ENCODE measurements at regions not wholly inside any gene's neighbourhood (a gene's known extent, or its start where the extent isn't known, plus 50 kb on each side); places are given as distances from the start of the nearest gene placed in this dataset.
"Not testable (repeated sequence)": the region's sequence is repeated elsewhere in the genome, so short reads cannot be mapped to it uniquely, and the experiment has no call there.

GRCh38 chr2:82796132-82796531 lies 1662.9 kb downstream of the SUCLG1 start:
- in situ Hi-C loops (cut with MboI; ENCODE audit: low pct_unique_long_range_greater_than_20kb in 2 of 9, low sequenced_read_pairs in 9 of 9, unreplicated experiment in 9 of 9) = no loop called here
- no peak overlapping the region for H3K27ac ChIP-seq
- H3K4me1 ChIP-seq (replicated peaks in 1 of 2) = no peaks in the 10 kb centered on the region
- ATAC-seq (replicated peaks in 6 of 8) = no peak
- 7 to 100% (median 80%) methylated on average over 1 of the region's 1 CpG; no CpG with 5 or more reads in 1 of the 10 experiments for WGBS, 10 experiments
- H3K4me3 ChIP-seq = no peak overlapping the region

- peak in 3 of 8 experiments; percentile 84 to 92 (median 90) for ATAC-seq (replicated peaks in 6 of 8)
- 0 to 100% (median 85%) methylated on average over 1 to 3 of the region's 3 CpGs for WGBS, 10 experiments
- Histone ChIP-seq H3K4me3 (no peak overlapping the region), H3K27ac (no peak overlapping the region), H3K4me1 (replicated peaks in 1 of 2) (no peaks in the 10 kb centered on the region)
- in situ Hi-C loops (cut with MboI; ENCODE audit: low pct_unique_long_range_greater_than_20kb in 2 of 9, low sequenced_read_pairs in 9 of 9, unreplicated experiment in 9 of 9) = no loop called here
Observed at GRCh38 chr2:82795446-82795845, 1663.6 kb downstream of the SUCLG1 start.

- Histone ChIP-seq H3K4me3 (no peak overlapping the region), H3K27ac (no peak overlapping the region), H3K4me1 (replicated peaks in 1 of 2) (no peaks in the 10 kb centered on the region)
- peak in 1 of 8 experiments; percentile 37 for ATAC-seq (replicated peaks in 6 of 8)
- in situ Hi-C loops (cut with MboI; ENCODE audit: low pct_unique_long_range_greater_than_20kb in 2 of 9, low sequenced_read_pairs in 9 of 9, unreplicated experiment in 9 of 9) = no loop called here
- WGBS, 10 experiments = 25 to 100% (median 83%) methylated on average over 1 to 3 of the region's 3 CpGs
Observed at GRCh38 chr2:82793711-82794435, 1665.2 kb downstream of the SUCLG1 start.

- Histone ChIP-seq H3K4me1 (replicated peaks in 1 of 2) (no peaks in the 10 kb centered on the region), H3K4me3 (no peak overlapping the region), H3K27ac (no peak overlapping the region)
- ATAC-seq (replicated peaks in 6 of 8) = peak in 3 of 8 experiments; percentile 11 to 36 (median 28)
- in situ Hi-C loops (cut with MboI; ENCODE audit: low pct_unique_long_range_greater_than_20kb in 2 of 9, low sequenced_read_pairs in 9 of 9, unreplicated experiment in 9 of 9) = no loop called here
- WGBS, 10 experiments = 6 to 100% (median 82%) methylated on average over 1 to 5 of the region's 5 CpGs
Observed at GRCh38 chr2:82792316-82792715, 1666.8 kb downstream of the SUCLG1 start.

GRCh38 chr2:82790206-82791021 lies 1668.7 kb downstream of the SUCLG1 start:
- in situ Hi-C loops (cut with MboI; ENCODE audit: low pct_unique_long_range_greater_than_20kb in 2 of 9, low sequenced_read_pairs in 9 of 9, unreplicated experiment in 9 of 9) = no loop called here
- Histone ChIP-seq H3K4me1 (replicated peaks in 1 of 2) (no peaks in the 10 kb centered on the region), H3K4me3 (no peak overlapping the region), H3K27ac (no peak overlapping the region)
- WGBS, 10 experiments = 7 to 96% (median 70%) methylated on average over 2 to 12 of the region's 16 CpGs; no CpG with 5 or more reads in 1 of the 10 experiments
- ATAC-seq (replicated peaks in 6 of 8) = peak in 3 of 8 experiments; percentile 6 to 78 (median 16)

GRCh38 chr2:82789851-82790205 lies 1669.3 kb downstream of the SUCLG1 start:
- in situ Hi-C loops (cut with MboI; ENCODE audit: low pct_unique_long_range_greater_than_20kb in 2 of 9, low sequenced_read_pairs in 9 of 9, unreplicated experiment in 9 of 9) = no loop called here

GRCh38 chr2:82781176-82781915 lies 1677.7 kb downstream of the SUCLG1 start:
- 9 to 100% (median 87%) methylated on average over 1 to 2 of the region's 2 CpGs; no CpG with 5 or more reads in 1 of the 10 experiments for WGBS, 10 experiments
- peak in 1 of 8 experiments; percentile 33 for ATAC-seq (replicated peaks in 6 of 8)
- H3K27ac ChIP-seq = no peak overlapping the region
- no peak overlapping the region for H3K4me3 ChIP-seq
- in situ Hi-C loops (cut with MboI; ENCODE audit: low pct_unique_long_range_greater_than_20kb in 2 of 9, low sequenced_read_pairs in 9 of 9, unreplicated experiment in 9 of 9) = no loop called here
- H3K4me1 ChIP-seq (replicated peaks in 1 of 2) = no peaks in the 10 kb centered on the region

More at GRCh38 chr2:82789851-82790205, 1669.3 kb downstream of the SUCLG1 start:
- WGBS, 10 experiments = 0 to 100% (median 97%) methylated on average over 1 to 2 of the region's 2 CpGs; no CpG with 5 or more reads in 4 of the 10 experiments
- Histone ChIP-seq H3K4me3 (no peak overlapping the region), H3K4me1 (replicated peaks in 1 of 2) (no peaks in the 10 kb centered on the region), H3K27ac (no peak overlapping the region)
- peak in 1 of 8 experiments; percentile 51 for ATAC-seq (replicated peaks in 6 of 8)

- in situ Hi-C loops (cut with MboI; ENCODE audit: low pct_unique_long_range_greater_than_20kb in 2 of 9, low sequenced_read_pairs in 9 of 9, unreplicated experiment in 9 of 9) = no loop called here
- H3K4me3 ChIP-seq = no peak overlapping the region
- H3K4me1 ChIP-seq (replicated peaks in 1 of 2) = no peaks in the 10 kb centered on the region
- 21 to 97% (median 86%) methylated on average over 2 to 7 of the region's 7 CpGs for WGBS, 10 experiments
- H3K27ac ChIP-seq = no peak overlapping the region
- ATAC-seq (replicated peaks in 6 of 8) = no peak
Observed at GRCh38 chr2:82780050-82780449, 1679.0 kb downstream of the SUCLG1 start.

GRCh38 chr2:82752396-82752795 lies 1706.7 kb downstream of the SUCLG1 start:
- in situ Hi-C loops (cut with MboI; ENCODE audit: low pct_unique_long_range_greater_than_20kb in 2 of 9, low sequenced_read_pairs in 9 of 9, unreplicated experiment in 9 of 9) = no loop called here
- H3K27ac ChIP-seq = no peak overlapping the region
- ATAC-seq (replicated peaks in 6 of 8) = no peak
- 0 to 78% (median 30%) methylated on average over 1 to 2 of the region's 2 CpGs; no CpG with 5 or more reads in 1 of the 10 experiments for WGBS, 10 experiments
- no peaks in the 10 kb centered on the region for H3K4me1 ChIP-seq (replicated peaks in 1 of 2)
- H3K4me3 ChIP-seq = no peak overlapping the region

GRCh38 chr2:82748653-82749052 lies 1710.4 kb downstream of the SUCLG1 start:
- H3K27ac ChIP-seq = no peak overlapping the region
- no peak for ATAC-seq (replicated peaks in 6 of 8)
- H3K4me3 ChIP-seq = no peak overlapping the region
- 0 to 100% (median 60%) methylated on average over 1 to 2 of the region's 2 CpGs; no CpG with 5 or more reads in 1 of the 10 experiments for WGBS, 10 experiments
- no peaks in the 10 kb centered on the region for H3K4me1 ChIP-seq (replicated peaks in 1 of 2)
- in situ Hi-C loops (cut with MboI; ENCODE audit: low pct_unique_long_range_greater_than_20kb in 2 of 9, low sequenced_read_pairs in 9 of 9, unreplicated experiment in 9 of 9) = no loop called here

- H3K4me1 ChIP-seq (replicated peaks in 1 of 2) = no peaks in the 10 kb centered on the region
- WGBS, 10 experiments = 88 to 100% (median 100%) methylated on average over 1 of the region's 1 CpG; no CpG with 5 or more reads in 7 of the 10 experiments
- H3K4me3 ChIP-seq = no peak overlapping the region
- in situ Hi-C loops (cut with MboI; ENCODE audit: low pct_unique_long_range_greater_than_20kb in 2 of 9, low sequenced_read_pairs in 9 of 9, unreplicated experiment in 9 of 9) = no loop called here
- ATAC-seq (replicated peaks in 6 of 8) = no peak
- no peak overlapping the region for H3K27ac ChIP-seq
Observed at GRCh38 chr2:82740527-82740926, 1718.6 kb downstream of the SUCLG1 start.

- H3K4me1 ChIP-seq (replicated peaks in 1 of 2); in situ Hi-C loops (cut with MboI; ENCODE audit: low pct_unique_long_range_greater_than_20kb in 2 of 9, low sequenced_read_pairs in 9 of 9, unreplicated experiment in 9 of 9); ATAC-seq (replicated peaks in 6 of 8); H3K27ac ChIP-seq; H3K4me3 ChIP-seq: not testable (repeated sequence)
- WGBS, 10 experiments = 38 to 100% (median 93%) methylated on average over 1 to 15 of the region's 15 CpGs
Observed at GRCh38 chr2:82737965-82738364, 1721.1 kb downstream of the SUCLG1 start.

GRCh38 chr2:82735336-82735735 lies 1723.7 kb downstream of the SUCLG1 start:
- no peak overlapping the region for H3K4me3 ChIP-seq
- no peaks in the 10 kb centered on the region for H3K4me1 ChIP-seq (replicated peaks in 1 of 2)
- 60 to 100% (median 80%) methylated on average over 1 to 2 of the region's 2 CpGs; no CpG with 5 or more reads in 6 of the 10 experiments for WGBS, 10 experiments
- no peak overlapping the region for H3K27ac ChIP-seq
- no peak for ATAC-seq (replicated peaks in 6 of 8)
- in situ Hi-C loops (cut with MboI; ENCODE audit: low pct_unique_long_range_greater_than_20kb in 2 of 9, low sequenced_read_pairs in 9 of 9, unreplicated experiment in 9 of 9) = no loop called here

Measured in motor neuron (in vitro differentiated cells).